ENCODE measurements at regions not wholly inside any gene's neighbourhood (a gene's known extent, or its start where the extent isn't known, plus 50 kb on each side); places are given as distances from the start of the nearest gene placed in this dataset.

DNA sequence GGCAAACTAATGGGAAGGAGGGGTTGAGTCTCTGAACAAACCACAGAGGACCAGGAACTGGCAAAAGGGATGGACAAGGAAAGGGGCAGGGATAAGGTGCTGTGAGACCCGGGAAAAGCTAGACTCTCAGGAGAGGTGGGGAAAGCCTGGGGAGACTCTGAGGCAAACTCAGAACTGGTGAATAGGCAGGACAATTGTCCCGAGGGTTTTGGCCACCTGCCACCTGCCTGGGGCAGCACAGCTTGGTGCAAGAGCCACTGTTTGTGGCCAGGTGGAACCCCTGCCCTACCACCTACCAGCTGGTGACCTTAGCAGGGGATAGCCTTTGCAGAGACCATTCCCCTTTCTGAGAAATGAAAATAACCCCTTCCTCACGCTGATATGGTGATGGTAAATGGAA is 129.4 kb upstream of the ASB18 start:
- DNase-seq (ENCODE audit: low spot score), result no peak
- no peak overlapping the region for H3K4me3 Mint-ChIP-seq (ENCODE audit: unreplicated experiment)
- no peak overlapping the region for H3K27ac Mint-ChIP-seq (ENCODE audit: unreplicated experiment)
- TF ChIP-seq, protein P1, sequence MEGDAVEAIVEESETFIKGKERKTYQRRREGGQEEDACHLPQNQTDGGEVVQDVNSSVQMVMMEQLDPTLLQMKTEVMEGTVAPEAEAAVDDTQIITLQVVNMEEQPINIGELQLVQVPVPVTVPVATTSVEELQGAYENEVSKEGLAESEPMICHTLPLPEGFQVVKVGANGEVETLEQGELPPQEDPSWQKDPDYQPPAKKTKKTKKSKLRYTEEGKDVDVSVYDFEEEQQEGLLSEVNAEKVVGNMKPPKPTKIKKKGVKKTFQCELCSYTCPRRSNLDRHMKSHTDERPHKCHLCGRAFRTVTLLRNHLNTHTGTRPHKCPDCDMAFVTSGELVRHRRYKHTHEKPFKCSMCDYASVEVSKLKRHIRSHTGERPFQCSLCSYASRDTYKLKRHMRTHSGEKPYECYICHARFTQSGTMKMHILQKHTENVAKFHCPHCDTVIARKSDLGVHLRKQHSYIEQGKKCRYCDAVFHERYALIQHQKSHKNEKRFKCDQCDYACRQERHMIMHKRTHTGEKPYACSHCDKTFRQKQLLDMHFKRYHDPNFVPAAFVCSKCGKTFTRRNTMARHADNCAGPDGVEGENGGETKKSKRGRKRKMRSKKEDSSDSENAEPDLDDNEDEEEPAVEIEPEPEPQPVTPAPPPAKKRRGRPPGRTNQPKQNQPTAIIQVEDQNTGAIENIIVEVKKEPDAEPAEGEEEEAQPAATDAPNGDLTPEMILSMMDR (IDR thresholded peaks at IDR 0.05; ENCODE audit: unreplicated experiment), result no peak
- H3K27me3 Mint-ChIP-seq (ENCODE audit: unreplicated experiment), result peaks cover 2% of the 10 kb centered on the region
- no peaks in the 10 kb centered on the region for H3K9me3 Mint-ChIP-seq (ENCODE audit: unreplicated experiment)
- H3K4me1 Mint-ChIP-seq (ENCODE audit: unreplicated experiment), result peaks cover 7% of the 10 kb centered on the region
- H3K36me3 Mint-ChIP-seq (ENCODE audit: low read depth, unreplicated experiment), result peaks cover 19% of the 10 kb centered on the region

DNA sequence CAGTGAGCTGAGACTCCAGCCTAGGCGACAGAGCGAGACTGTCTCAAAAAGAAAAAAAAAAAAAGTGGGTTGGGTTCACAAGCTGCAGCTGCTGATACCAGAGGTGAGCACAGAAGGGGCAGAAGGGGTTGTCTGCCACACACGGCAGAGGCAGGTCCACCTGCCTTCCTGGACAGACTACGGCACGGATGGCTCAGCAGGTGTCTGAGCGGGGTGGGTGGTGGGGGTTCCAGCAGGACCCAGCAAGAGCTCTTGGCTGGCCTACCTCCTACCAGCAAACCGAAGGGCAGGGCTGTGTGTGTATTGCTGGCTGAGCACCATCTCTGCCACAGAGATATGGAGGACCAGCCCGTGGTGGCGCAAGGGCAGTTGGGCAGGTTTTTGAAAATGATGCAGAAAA is 130.4 kb upstream of the ASB18 start:
- H3K4me1 Mint-ChIP-seq (ENCODE audit: unreplicated experiment), result peaks cover 7% of the 10 kb centered on the region
- H3K4me3 Mint-ChIP-seq (ENCODE audit: unreplicated experiment), result no peak overlapping the region
- H3K9me3 Mint-ChIP-seq (ENCODE audit: unreplicated experiment), result no peaks in the 10 kb centered on the region
- no peak overlapping the region for H3K27ac Mint-ChIP-seq (ENCODE audit: unreplicated experiment)
- peaks cover 2% of the 10 kb centered on the region for H3K27me3 Mint-ChIP-seq (ENCODE audit: unreplicated experiment)
- TF ChIP-seq, protein P1 (IDR thresholded peaks at IDR 0.05; ENCODE audit: unreplicated experiment), result no peak
- no peak for DNase-seq (ENCODE audit: low spot score)
- H3K36me3 Mint-ChIP-seq (ENCODE audit: low read depth, unreplicated experiment), result peaks cover 16% of the 10 kb centered on the region

DNA sequence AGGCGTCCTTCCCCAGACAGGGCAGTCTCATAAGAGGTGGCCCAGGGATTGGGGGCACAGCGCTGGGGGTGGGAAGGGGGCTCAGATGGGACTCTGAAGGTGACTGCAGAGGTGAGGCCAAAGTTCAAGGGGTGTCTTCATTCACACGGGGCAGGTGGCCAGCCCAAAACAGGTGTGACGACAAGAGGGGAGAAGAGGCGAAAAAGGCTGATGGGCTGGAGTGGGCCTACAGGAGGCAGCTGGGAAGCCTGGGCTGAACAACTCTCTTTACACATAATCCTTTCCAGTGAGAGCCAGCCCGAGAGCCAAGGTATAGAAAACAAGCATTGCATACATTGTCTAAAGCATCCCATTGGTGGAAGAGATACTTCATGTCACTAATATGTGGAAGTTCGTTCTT is 130.9 kb upstream of the ASB18 start:
- H3K27me3 Mint-ChIP-seq (ENCODE audit: unreplicated experiment), result peaks cover 2% of the 10 kb centered on the region
- peaks cover 12% of the 10 kb centered on the region for H3K36me3 Mint-ChIP-seq (ENCODE audit: low read depth, unreplicated experiment)
- no peak for DNase-seq (ENCODE audit: low spot score)
- TF ChIP-seq, protein P1 (IDR thresholded peaks at IDR 0.05; ENCODE audit: unreplicated experiment), result no peak
- H3K9me3 Mint-ChIP-seq (ENCODE audit: unreplicated experiment), result no peaks in the 10 kb centered on the region
- no peak overlapping the region for H3K27ac Mint-ChIP-seq (ENCODE audit: unreplicated experiment)
- no peak overlapping the region for H3K4me3 Mint-ChIP-seq (ENCODE audit: unreplicated experiment)
- peaks cover 7% of the 10 kb centered on the region for H3K4me1 Mint-ChIP-seq (ENCODE audit: unreplicated experiment)

DNA sequence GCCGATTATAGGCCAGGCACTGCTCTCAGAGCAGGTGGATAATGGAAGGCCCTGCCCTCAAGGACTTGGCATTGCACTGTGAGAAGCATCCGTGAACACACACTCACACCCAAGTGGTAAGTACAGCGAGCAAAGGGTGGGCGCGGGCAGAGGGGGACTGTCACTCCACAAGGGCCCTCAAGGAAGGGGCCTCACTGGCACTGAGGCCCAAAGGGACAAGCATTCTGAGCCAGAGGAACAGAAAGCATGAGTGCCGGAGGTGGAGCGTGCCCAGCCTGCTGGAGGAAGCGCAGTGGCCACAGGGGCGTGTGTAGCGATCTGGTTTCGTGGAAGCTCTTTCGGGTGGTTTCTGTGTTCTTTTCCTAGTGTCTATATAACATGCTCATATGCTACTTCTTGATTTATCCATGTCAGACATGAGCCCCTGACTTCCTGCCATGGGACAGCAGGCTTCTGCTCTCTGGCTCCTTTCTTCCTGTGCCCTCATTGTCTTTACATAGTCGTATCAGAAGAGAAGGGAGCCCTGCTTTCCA is 132.7 kb upstream of the ASB18 start:
- no peak for DNase-seq (ENCODE audit: low spot score)
- no peaks in the 10 kb centered on the region for H3K9me3 Mint-ChIP-seq (ENCODE audit: unreplicated experiment)
- peaks cover 4% of the 10 kb centered on the region for H3K27me3 Mint-ChIP-seq (ENCODE audit: unreplicated experiment)
- H3K36me3 Mint-ChIP-seq (ENCODE audit: low read depth, unreplicated experiment), result peaks cover 10% of the 10 kb centered on the region
- TF ChIP-seq, protein P1 (IDR thresholded peaks at IDR 0.05; ENCODE audit: unreplicated experiment), result no peak
- no peak overlapping the region for H3K4me3 Mint-ChIP-seq (ENCODE audit: unreplicated experiment)
- peaks cover 9% of the 10 kb centered on the region for H3K4me1 Mint-ChIP-seq (ENCODE audit: unreplicated experiment)
- H3K27ac Mint-ChIP-seq (ENCODE audit: unreplicated experiment), result no peak overlapping the region

DNA sequence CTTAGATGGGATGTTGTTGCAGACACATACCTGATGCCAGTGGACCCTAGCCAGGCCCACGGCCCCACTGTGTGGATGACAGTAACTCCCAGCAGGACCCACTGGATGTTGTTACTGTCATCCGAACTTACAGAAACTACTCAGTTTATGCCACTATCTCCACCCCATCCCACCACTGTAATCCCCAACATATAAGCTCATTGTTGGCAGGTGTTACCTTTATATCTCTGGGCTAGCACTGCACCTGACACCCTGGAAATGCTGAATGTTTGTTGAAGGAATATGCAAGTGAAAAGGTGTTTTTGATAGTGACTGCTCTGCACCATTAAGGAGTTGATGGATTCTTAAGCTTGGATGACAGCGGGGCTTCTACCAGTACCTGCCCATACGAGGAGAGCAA is 133.5 kb upstream of the ASB18 start:
- H3K4me3 Mint-ChIP-seq (ENCODE audit: unreplicated experiment), result no peak overlapping the region
- H3K27me3 Mint-ChIP-seq (ENCODE audit: unreplicated experiment), result peaks cover 4% of the 10 kb centered on the region
- no peaks in the 10 kb centered on the region for H3K9me3 Mint-ChIP-seq (ENCODE audit: unreplicated experiment)
- H3K4me1 Mint-ChIP-seq (ENCODE audit: unreplicated experiment), result peaks cover 13% of the 10 kb centered on the region
- H3K36me3 Mint-ChIP-seq (ENCODE audit: low read depth, unreplicated experiment), result peaks cover 8% of the 10 kb centered on the region
- DNase-seq (ENCODE audit: low spot score), result no peak
- no peak overlapping the region for H3K27ac Mint-ChIP-seq (ENCODE audit: unreplicated experiment)
- TF ChIP-seq, protein P1 (IDR thresholded peaks at IDR 0.05; ENCODE audit: unreplicated experiment), result no peak

Data from endothelial cell (in vitro differentiated cells).